ENCODE measurements at regions not wholly inside any gene's neighbourhood (a gene's known extent, or its start where the extent isn't known, plus 50 kb on each side); places are given as distances from the start of the nearest gene placed in this dataset.

GRCh38 chr17:79246225-79247190 is 171.9 kb downstream of the ENGASE start:
- H3K36me3 ChIP-seq (ENCODE audit: control insufficient read depth, insufficient read depth, low read length), result no peaks in the 10 kb centered on the region
- H3K27me3 ChIP-seq (ENCODE audit: control insufficient read depth, insufficient read depth, low read length), result peaks cover 33% of the 10 kb centered on the region
- no peaks in the 10 kb centered on the region for H3K9me3 ChIP-seq (replicated peaks; ENCODE audit: control insufficient read depth, low read depth, low read length)
- H3K4me1 ChIP-seq (ENCODE audit: control insufficient read depth, insufficient read depth, low read length), result no peaks in the 10 kb centered on the region
- H3K4me3 ChIP-seq (ENCODE audit: low read length), result no peak overlapping the region
- no peak for DNase-seq
- WGBS (ENCODE audit: insufficient coverage), result 35% methylated on average over 17 of the region's 27 CpGs
- H3K27ac ChIP-seq (ENCODE audit: low read length), result no peak overlapping the region

GRCh38 chr17:79244665-79245064 is 170.0 kb downstream of the ENGASE start:
- DNase-seq, result no peak
- no peak overlapping the region for H3K27ac ChIP-seq (ENCODE audit: low read length)
- H3K27me3 ChIP-seq (ENCODE audit: control insufficient read depth, insufficient read depth, low read length), result peaks cover 29% of the 10 kb centered on the region
- no peak overlapping the region for H3K4me3 ChIP-seq (ENCODE audit: low read length)
- H3K36me3 ChIP-seq (ENCODE audit: control insufficient read depth, insufficient read depth, low read length), result no peaks in the 10 kb centered on the region
- H3K9me3 ChIP-seq (replicated peaks; ENCODE audit: control insufficient read depth, low read depth, low read length), result no peaks in the 10 kb centered on the region
- no peaks in the 10 kb centered on the region for H3K4me1 ChIP-seq (ENCODE audit: control insufficient read depth, insufficient read depth, low read length)

DNA sequence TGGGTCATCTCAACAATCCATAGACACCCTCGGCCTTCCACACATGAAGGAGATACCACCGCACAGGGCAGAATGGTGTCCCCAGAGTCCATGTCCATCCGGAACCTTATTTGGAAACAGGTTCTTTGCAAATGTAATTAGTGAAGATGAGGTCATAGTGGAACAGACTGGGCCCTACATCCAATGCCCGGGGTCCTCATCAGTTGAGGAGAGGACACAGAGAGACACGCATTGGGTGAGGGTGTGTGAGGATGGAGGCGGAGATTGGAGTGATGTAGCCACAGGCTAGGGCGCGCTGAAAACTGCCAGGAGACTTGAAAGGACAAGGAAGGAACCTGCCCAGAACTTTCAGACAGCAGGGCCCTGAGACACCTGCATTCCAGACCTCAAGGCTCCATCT is 169.4 kb downstream of the ENGASE start:
- no peak overlapping the region for H3K4me3 ChIP-seq (ENCODE audit: low read length)
- no peaks in the 10 kb centered on the region for H3K36me3 ChIP-seq (ENCODE audit: control insufficient read depth, insufficient read depth, low read length)
- 92% methylated on average over 8 of the region's 8 CpGs for WGBS (ENCODE audit: insufficient coverage)
- H3K9me3 ChIP-seq (replicated peaks; ENCODE audit: control insufficient read depth, low read depth, low read length), result no peaks in the 10 kb centered on the region
- H3K27ac ChIP-seq (ENCODE audit: low read length), result no peak overlapping the region
- H3K4me1 ChIP-seq (ENCODE audit: control insufficient read depth, insufficient read depth, low read length), result no peaks in the 10 kb centered on the region
- peaks cover 26% of the 10 kb centered on the region for H3K27me3 ChIP-seq (ENCODE audit: control insufficient read depth, insufficient read depth, low read length)
- no peak for DNase-seq

- WGBS (ENCODE audit: insufficient coverage), result 100% methylated on average over 2 of the region's 4 CpGs
- no peaks in the 10 kb centered on the region for H3K4me1 ChIP-seq (ENCODE audit: control insufficient read depth, insufficient read depth, low read length)
- no peak overlapping the region for H3K4me3 ChIP-seq (ENCODE audit: low read length)
- no peak for DNase-seq
- no peaks in the 10 kb centered on the region for H3K36me3 ChIP-seq (ENCODE audit: control insufficient read depth, insufficient read depth, low read length)
- no peak overlapping the region for H3K27ac ChIP-seq (ENCODE audit: low read length)
- H3K27me3 ChIP-seq (ENCODE audit: control insufficient read depth, insufficient read depth, low read length), result peaks cover 23% of the 10 kb centered on the region
- no peaks in the 10 kb centered on the region for H3K9me3 ChIP-seq (replicated peaks; ENCODE audit: control insufficient read depth, low read depth, low read length)
These were observed 169.0 kb downstream of the ENGASE start for GRCh38 chr17:79243603-79243990.

- Histone ChIP-seq H3K36me3 (ENCODE audit: control insufficient read depth, insufficient read depth, low read length) (no peaks in the 10 kb centered on the region), H3K9me3 (replicated peaks; ENCODE audit: control insufficient read depth, low read depth, low read length) (no peaks in the 10 kb centered on the region), H3K4me3 (ENCODE audit: low read length) (no peak overlapping the region), H3K4me1 (ENCODE audit: control insufficient read depth, insufficient read depth, low read length) (no peaks in the 10 kb centered on the region), H3K27me3 (ENCODE audit: control insufficient read depth, insufficient read depth, low read length) (peaks cover 19% of the 10 kb centered on the region), H3K27ac (ENCODE audit: low read length) (no peak overlapping the region)
- 68% methylated on average over 7 of the region's 10 CpGs for WGBS (ENCODE audit: insufficient coverage)
- DNase-seq, result no peak
These were observed 168.4 kb downstream of the ENGASE start for GRCh38 chr17:79242873-79243602.

- no peaks in the 10 kb centered on the region for H3K36me3 ChIP-seq (ENCODE audit: control insufficient read depth, insufficient read depth, low read length)
- WGBS (ENCODE audit: insufficient coverage), result 29% methylated on average over 1 of the region's 2 CpGs
These were observed 167.8 kb downstream of the ENGASE start for GRCh38 chr17:79242393-79242792.

GRCh38 chr17:79241616-79242015 is 167.0 kb downstream of the ENGASE start:
- no peak for DNase-seq
- Histone ChIP-seq H3K4me3 (ENCODE audit: low read length) (no peak overlapping the region), H3K36me3 (ENCODE audit: control insufficient read depth, insufficient read depth, low read length) (no peaks in the 10 kb centered on the region), H3K27ac (ENCODE audit: low read length) (no peak overlapping the region), H3K4me1 (ENCODE audit: control insufficient read depth, insufficient read depth, low read length) (no peaks in the 10 kb centered on the region), H3K27me3 (ENCODE audit: control insufficient read depth, insufficient read depth, low read length) (peaks cover 17% of the 10 kb centered on the region), H3K9me3 (replicated peaks; ENCODE audit: control insufficient read depth, low read depth, low read length) (no peaks in the 10 kb centered on the region)
- 90% methylated on average over 2 of the region's 5 CpGs for WGBS (ENCODE audit: insufficient coverage)

More at GRCh38 chr17:79242393-79242792, 167.8 kb downstream of the ENGASE start:
- no peak overlapping the region for H3K4me3 ChIP-seq (ENCODE audit: low read length)
- H3K27ac ChIP-seq (ENCODE audit: low read length), result no peak overlapping the region
- no peak for DNase-seq
- H3K4me1 ChIP-seq (ENCODE audit: control insufficient read depth, insufficient read depth, low read length), result no peaks in the 10 kb centered on the region
- no peaks in the 10 kb centered on the region for H3K9me3 ChIP-seq (replicated peaks; ENCODE audit: control insufficient read depth, low read depth, low read length)
- H3K27me3 ChIP-seq (ENCODE audit: control insufficient read depth, insufficient read depth, low read length), result peaks cover 19% of the 10 kb centered on the region

GRCh38 chr17:79239205-79239604 is 164.6 kb downstream of the ENGASE start:
- H3K27ac ChIP-seq (ENCODE audit: low read length), result no peak overlapping the region
- no peaks in the 10 kb centered on the region for H3K36me3 ChIP-seq (ENCODE audit: control insufficient read depth, insufficient read depth, low read length)
- H3K9me3 ChIP-seq (replicated peaks; ENCODE audit: control insufficient read depth, low read depth, low read length), result no peaks in the 10 kb centered on the region
- 65% methylated on average over 5 of the region's 9 CpGs for WGBS (ENCODE audit: insufficient coverage)
- peaks cover 10% of the 10 kb centered on the region for H3K27me3 ChIP-seq (ENCODE audit: control insufficient read depth, insufficient read depth, low read length)
- H3K4me1 ChIP-seq (ENCODE audit: control insufficient read depth, insufficient read depth, low read length), result no peaks in the 10 kb centered on the region
- DNase-seq, result no peak
- H3K4me3 ChIP-seq (ENCODE audit: low read length), result no peak overlapping the region

- no peaks in the 10 kb centered on the region for H3K9me3 ChIP-seq (replicated peaks; ENCODE audit: control insufficient read depth, low read depth, low read length)
- no peak overlapping the region for H3K4me3 ChIP-seq (ENCODE audit: low read length)
- H3K36me3 ChIP-seq (ENCODE audit: control insufficient read depth, insufficient read depth, low read length), result no peaks in the 10 kb centered on the region
- no peaks in the 10 kb centered on the region for H3K4me1 ChIP-seq (ENCODE audit: control insufficient read depth, insufficient read depth, low read length)
- H3K27me3 ChIP-seq (ENCODE audit: control insufficient read depth, insufficient read depth, low read length), result peaks cover 5% of the 10 kb centered on the region
- DNase-seq, result no peak
- 80% methylated on average over 11 of the region's 13 CpGs for WGBS (ENCODE audit: insufficient coverage)
- no peak overlapping the region for H3K27ac ChIP-seq (ENCODE audit: low read length)
These were observed 162.9 kb downstream of the ENGASE start for GRCh38 chr17:79237448-79238053.

DNA sequence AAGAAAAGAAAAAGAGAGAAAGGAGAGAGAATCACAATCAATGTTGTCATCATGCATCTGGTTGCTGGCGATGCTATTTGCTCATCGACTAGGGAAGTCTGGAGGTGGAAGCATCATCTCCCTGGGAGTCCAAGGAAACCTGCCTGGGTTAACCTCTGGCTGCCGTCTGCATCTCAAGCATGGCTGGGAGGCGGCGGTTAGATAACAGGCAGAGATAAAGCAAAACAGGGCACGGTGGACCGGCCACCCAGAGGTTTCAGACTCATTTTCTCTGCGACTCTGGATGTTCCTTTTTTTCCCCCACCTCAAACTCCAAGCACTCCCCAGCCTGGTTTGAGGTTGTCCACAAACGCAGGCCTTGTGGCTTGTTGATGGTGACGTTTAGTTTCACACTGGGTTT is 161.2 kb downstream of the ENGASE start:
- Histone ChIP-seq H3K27me3 (ENCODE audit: control insufficient read depth, insufficient read depth, low read length) (peaks cover 5% of the 10 kb centered on the region), H3K4me3 (ENCODE audit: low read length) (no peak overlapping the region), H3K9me3 (replicated peaks; ENCODE audit: control insufficient read depth, low read depth, low read length) (no peaks in the 10 kb centered on the region), H3K4me1 (ENCODE audit: control insufficient read depth, insufficient read depth, low read length) (no peaks in the 10 kb centered on the region), H3K27ac (ENCODE audit: low read length) (no peak overlapping the region), H3K36me3 (ENCODE audit: control insufficient read depth, insufficient read depth, low read length) (no peaks in the 10 kb centered on the region)
- WGBS (ENCODE audit: insufficient coverage), result 35% methylated on average over 6 of the region's 10 CpGs
- no peak for DNase-seq

Measured in muscle of leg (tissue), 3 donors.